GM10266 (cell line): ENCODE measurements at regions not wholly inside any gene's neighbourhood (a gene's known extent, or its start where the extent isn't known, plus 50 kb on each side); places are given as distances from the start of the nearest gene placed in this dataset.

Source experiments
- DNase-seq: peaks from one replicate; pipeline ENCODE4 v3.0.0; 2012; ENCODE audit errors: extremely low spot score
- TF ChIP-seq, protein P1 (sequence below): IDR thresholded peaks from 2 replicates; pipeline ENCODE4 v1.5.1; 2012; ENCODE audit warnings: mild to moderate bottlenecking, low read depth; ENCODE audit not compliant: control insufficient read depth, insufficient read depth; ENCODE audit errors: missing control alignments

GRCh38 chr12:25833657-25834056 is 124.8 kb upstream of the RASSF8 start:
- DNase-seq: no peak
- TF ChIP-seq, protein P1, sequence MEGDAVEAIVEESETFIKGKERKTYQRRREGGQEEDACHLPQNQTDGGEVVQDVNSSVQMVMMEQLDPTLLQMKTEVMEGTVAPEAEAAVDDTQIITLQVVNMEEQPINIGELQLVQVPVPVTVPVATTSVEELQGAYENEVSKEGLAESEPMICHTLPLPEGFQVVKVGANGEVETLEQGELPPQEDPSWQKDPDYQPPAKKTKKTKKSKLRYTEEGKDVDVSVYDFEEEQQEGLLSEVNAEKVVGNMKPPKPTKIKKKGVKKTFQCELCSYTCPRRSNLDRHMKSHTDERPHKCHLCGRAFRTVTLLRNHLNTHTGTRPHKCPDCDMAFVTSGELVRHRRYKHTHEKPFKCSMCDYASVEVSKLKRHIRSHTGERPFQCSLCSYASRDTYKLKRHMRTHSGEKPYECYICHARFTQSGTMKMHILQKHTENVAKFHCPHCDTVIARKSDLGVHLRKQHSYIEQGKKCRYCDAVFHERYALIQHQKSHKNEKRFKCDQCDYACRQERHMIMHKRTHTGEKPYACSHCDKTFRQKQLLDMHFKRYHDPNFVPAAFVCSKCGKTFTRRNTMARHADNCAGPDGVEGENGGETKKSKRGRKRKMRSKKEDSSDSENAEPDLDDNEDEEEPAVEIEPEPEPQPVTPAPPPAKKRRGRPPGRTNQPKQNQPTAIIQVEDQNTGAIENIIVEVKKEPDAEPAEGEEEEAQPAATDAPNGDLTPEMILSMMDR: no peak

DNA sequence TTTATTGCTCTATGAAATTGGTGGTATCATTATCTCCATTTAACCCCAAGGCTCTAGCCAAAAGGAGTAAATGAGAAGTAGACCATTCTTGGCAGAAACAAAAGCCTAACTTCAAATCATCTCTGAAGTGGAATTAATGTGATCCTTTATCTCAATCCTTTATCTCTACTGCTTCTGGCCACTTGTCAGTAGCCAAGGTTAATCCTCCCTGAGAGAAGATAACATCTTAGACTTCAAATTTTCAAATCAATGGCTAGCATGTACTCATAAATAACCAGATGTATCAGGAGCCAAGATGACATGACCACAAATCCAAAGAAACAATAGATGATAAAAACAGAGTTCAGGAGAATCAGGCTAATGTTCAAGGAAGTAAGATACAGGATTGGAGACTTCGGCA is 123.1 kb upstream of the RASSF8 start:
- no peak for DNase-seq
- TF ChIP-seq, protein P1: no peak

GRCh38 chr12:25838007-25838406 is 120.5 kb upstream of the RASSF8 start:
- DNase-seq: no peak
- TF ChIP-seq, protein P1: no peak

- TF ChIP-seq, protein P1: no peak
These were observed 119.0 kb upstream of the RASSF8 start for GRCh38 chr12:25839470-25839869.

GRCh38 chr12:25840678-25841465 is 117.6 kb upstream of the RASSF8 start:
- TF ChIP-seq, protein P1: no peak
- DNase-seq: no peak

More at GRCh38 chr12:25839470-25839869, 119.0 kb upstream of the RASSF8 start:
- DNase-seq: no peak

GRCh38 chr12:25842254-25842653 is 116.2 kb upstream of the RASSF8 start:
- TF ChIP-seq, protein P1: no peak
- DNase-seq: no peak

DNA sequence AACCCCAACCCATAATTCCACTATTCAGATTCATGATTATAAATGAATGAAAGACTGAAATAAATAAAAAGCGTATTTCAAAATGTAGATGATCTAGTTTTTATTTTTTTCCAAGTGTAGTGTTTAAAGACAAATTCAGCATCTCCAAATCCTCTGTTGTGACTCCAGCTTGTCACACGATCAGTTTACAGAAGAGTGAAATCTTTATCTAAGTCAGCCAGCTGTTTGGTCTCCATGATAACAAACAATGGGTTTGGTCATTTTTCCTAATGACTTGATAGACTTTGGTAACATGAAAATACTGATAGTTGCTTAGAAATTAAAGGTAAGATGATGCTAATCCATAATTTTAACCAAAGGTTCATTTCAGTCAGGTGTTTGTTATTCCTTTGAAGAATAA is 114.5 kb upstream of the RASSF8 start:
- TF ChIP-seq, protein P1: no peak
- DNase-seq: no peak
